PFSK-1 (cell line): ENCODE measurements at regions not wholly inside any gene's neighbourhood (a gene's known extent, or its start where the extent isn't known, plus 50 kb on each side); places are given as distances from the start of the nearest gene placed in this dataset.

ENCODE experiments used
- FOXP2 ChIP-seq: optimal IDR thresholded peaks from 2 replicates; pipeline ENCODE3; 2011; ENCODE audit warnings: borderline replicate concordance, control low read depth, inconsistent platforms; ENCODE audit not compliant: insufficient read depth; ENCODE audit errors: extremely low read length, extremely low read depth
- POLR2AphosphoS5 ChIP-seq: IDR thresholded peaks from 2 replicates; pipeline ENCODE4 v1.6.1; 2012; ENCODE audit warnings: low read depth, mild to moderate bottlenecking, control low read depth, low read length, moderate library complexity
- REST ChIP-seq, 2 experiments: IDR thresholded peaks; 2 replicates each; pipeline versions ENCODE4 v1.6.1 to v1.8.0; 2011 to 2012; ENCODE audit warnings: low read depth in 2 of 2, low read length in 2 of 2, control low read depth in 1 of 2, inconsistent platforms in 1 of 2, mild to moderate bottlenecking in 1 of 2, moderate library complexity in 1 of 2; ENCODE audit not compliant: insufficient read depth in 1 of 2

- TF ChIP-seq POLR2AphosphoS5 = no peak
- no peak for TF ChIP-seq REST (IDR thresholded peaks at IDR 0.05; ENCODE audit: insufficient read depth in 1 of 2, low read depth in 2 of 2, low read length in 2 of 2)
- TF ChIP-seq FOXP2 = no peak
Measured at GRCh38 chr9:31445960-31446359, 938.5 kb upstream of the ACO1 start.
